Activated CD4-positive, alpha-beta T cell treated with anti-CD3 and anti-CD28 coated beads, Interleukin-2, amount 10 ng/mL, durations not matched to agents 24 days and 14 days (primary cell): ENCODE measurements at regions not wholly inside any gene's neighbourhood (a gene's known extent, or its start where the extent isn't known, plus 50 kb on each side); places are given as distances from the start of the nearest gene placed in this dataset.

ENCODE experiments used
- DNase-seq: peaks from one replicate; pipeline ENCODE4 v3.0.0; 2022
- H3K27ac Mint-ChIP-seq: one replicate; pipeline ENCODE4 v1.8.0; 2022; ENCODE audit warnings: mild to moderate bottlenecking, mixed read lengths
- H3K27me3 Mint-ChIP-seq: one replicate; pipeline ENCODE4 v1.8.0; 2022; ENCODE audit warnings: mixed read lengths
- H3K36me3 Mint-ChIP-seq: one replicate; pipeline ENCODE4 v1.8.0; 2022; ENCODE audit warnings: low read depth, mild to moderate bottlenecking, mixed read lengths
- H3K4me1 Mint-ChIP-seq: one replicate; pipeline ENCODE4 v1.8.0; 2021; ENCODE audit warnings: mixed read lengths
- H3K4me3 Mint-ChIP-seq: one replicate; pipeline ENCODE4 v1.8.0; 2022; ENCODE audit warnings: mild to moderate bottlenecking, moderate library complexity, mixed read lengths
- H3K9me3 Mint-ChIP-seq: one replicate; pipeline ENCODE4 v1.8.0; 2021; ENCODE audit warnings: mixed read lengths
- intact Hi-C: fragments of 100-400 bp; cut with micrococcal nuclease; formaldehyde crosslinking; loops from one replicate; pipeline ENCODE4 v1.15.1; 2023

- H3K4me1 Mint-ChIP-seq, result no peaks in the 10 kb centered on the region
- H3K9me3 Mint-ChIP-seq, result no peaks in the 10 kb centered on the region
- H3K27me3 Mint-ChIP-seq, result no peaks in the 10 kb centered on the region
- no peaks in the 10 kb centered on the region for H3K36me3 Mint-ChIP-seq
- DNase-seq, result no peak
- no peak overlapping the region for H3K27ac Mint-ChIP-seq
- no peak overlapping the region for H3K4me3 Mint-ChIP-seq
- intact Hi-C loops, result no loop called here
Measured at GRCh38 chr1:191852907-191853306, 305.4 kb upstream of the RGS18 start.

- DNase-seq, result no peak
- Mint-ChIP-seq H3K27me3 (no peaks in the 10 kb centered on the region), H3K4me3 (no peak overlapping the region), H3K4me1 (no peaks in the 10 kb centered on the region), H3K36me3 (no peaks in the 10 kb centered on the region), H3K27ac (no peak overlapping the region), H3K9me3 (no peaks in the 10 kb centered on the region)
- intact Hi-C loops, result no loop called here
Measured at GRCh38 chr1:191857600-191857999, 300.7 kb upstream of the RGS18 start.

GRCh38 chr1:191865479-191865878 is 292.8 kb upstream of the RGS18 start:
- Mint-ChIP-seq H3K4me1 (no peaks in the 10 kb centered on the region), H3K4me3 (no peak overlapping the region)
- intact Hi-C loops, result no loop called here

GRCh38 chr1:191866155-191866554 is 292.1 kb upstream of the RGS18 start:
- no peaks in the 10 kb centered on the region for H3K36me3 Mint-ChIP-seq
- intact Hi-C loops, result no loop called here
- H3K27me3 Mint-ChIP-seq, result no peaks in the 10 kb centered on the region

More at GRCh38 chr1:191865479-191865878, 292.8 kb upstream of the RGS18 start:
- Mint-ChIP-seq H3K27ac (no peak overlapping the region), H3K36me3 (no peaks in the 10 kb centered on the region), H3K27me3 (no peaks in the 10 kb centered on the region), H3K9me3 (no peaks in the 10 kb centered on the region)
- DNase-seq, result no peak

GRCh38 chr1:191869790-191870312 is 288.4 kb upstream of the RGS18 start:
- intact Hi-C loops, result no loop called here
- H3K4me3 Mint-ChIP-seq, result no peak overlapping the region
- no peaks in the 10 kb centered on the region for H3K4me1 Mint-ChIP-seq
- DNase-seq, result no peak
- H3K27me3 Mint-ChIP-seq, result no peaks in the 10 kb centered on the region
- no peaks in the 10 kb centered on the region for H3K9me3 Mint-ChIP-seq
- H3K27ac Mint-ChIP-seq, result no peak overlapping the region
- H3K36me3 Mint-ChIP-seq, result no peaks in the 10 kb centered on the region

More at GRCh38 chr1:191866155-191866554, 292.1 kb upstream of the RGS18 start:
- no peak for DNase-seq
- Mint-ChIP-seq H3K4me3 (no peak overlapping the region), H3K4me1 (no peaks in the 10 kb centered on the region), H3K27ac (no peak overlapping the region), H3K9me3 (no peaks in the 10 kb centered on the region)

GRCh38 chr1:191870490-191870889 is 287.8 kb upstream of the RGS18 start:
- intact Hi-C loops, result no loop called here

GRCh38 chr1:191875994-191876393 is 282.3 kb upstream of the RGS18 start:
- no peak for DNase-seq
- H3K4me3 Mint-ChIP-seq, result no peak overlapping the region
- H3K27ac Mint-ChIP-seq, result no peak overlapping the region
- intact Hi-C loops, result no loop called here
- no peaks in the 10 kb centered on the region for H3K36me3 Mint-ChIP-seq
- H3K9me3 Mint-ChIP-seq, result no peaks in the 10 kb centered on the region
- no peaks in the 10 kb centered on the region for H3K27me3 Mint-ChIP-seq
- no peaks in the 10 kb centered on the region for H3K4me1 Mint-ChIP-seq

More at GRCh38 chr1:191870490-191870889, 287.8 kb upstream of the RGS18 start:
- Mint-ChIP-seq H3K4me1 (no peaks in the 10 kb centered on the region), H3K36me3 (no peaks in the 10 kb centered on the region), H3K4me3 (no peak overlapping the region), H3K27ac (no peak overlapping the region), H3K9me3 (no peaks in the 10 kb centered on the region), H3K27me3 (no peaks in the 10 kb centered on the region)
- DNase-seq, result no peak

- no peaks in the 10 kb centered on the region for H3K4me1 Mint-ChIP-seq
- no peaks in the 10 kb centered on the region for H3K9me3 Mint-ChIP-seq
- no peak overlapping the region for H3K4me3 Mint-ChIP-seq
- H3K36me3 Mint-ChIP-seq, result no peaks in the 10 kb centered on the region
- no peaks in the 10 kb centered on the region for H3K27me3 Mint-ChIP-seq
- intact Hi-C loops, result no loop called here
- H3K27ac Mint-ChIP-seq, result no peak overlapping the region
- no peak for DNase-seq
Measured at GRCh38 chr1:191876631-191877030, 281.6 kb upstream of the RGS18 start.

- H3K36me3 Mint-ChIP-seq, result no peaks in the 10 kb centered on the region
- H3K27me3 Mint-ChIP-seq, result no peaks in the 10 kb centered on the region
- no peak overlapping the region for H3K4me3 Mint-ChIP-seq
- intact Hi-C loops, result no loop called here
- DNase-seq, result no peak
- no peak overlapping the region for H3K27ac Mint-ChIP-seq
- no peaks in the 10 kb centered on the region for H3K9me3 Mint-ChIP-seq
- H3K4me1 Mint-ChIP-seq, result no peaks in the 10 kb centered on the region
Measured at GRCh38 chr1:191882870-191883269, 275.4 kb upstream of the RGS18 start.

- H3K4me1 Mint-ChIP-seq, result no peaks in the 10 kb centered on the region
- H3K27ac Mint-ChIP-seq, result no peak overlapping the region
- intact Hi-C loops, result no loop called here
- no peak overlapping the region for H3K4me3 Mint-ChIP-seq
- H3K27me3 Mint-ChIP-seq, result no peaks in the 10 kb centered on the region
- H3K36me3 Mint-ChIP-seq, result no peaks in the 10 kb centered on the region
- H3K9me3 Mint-ChIP-seq, result no peaks in the 10 kb centered on the region
- DNase-seq, result no peak
Measured at GRCh38 chr1:191886977-191887376, 271.3 kb upstream of the RGS18 start.

- Mint-ChIP-seq H3K27ac (no peak overlapping the region), H3K4me1 (no peaks in the 10 kb centered on the region), H3K4me3 (no peak overlapping the region), H3K27me3 (no peaks in the 10 kb centered on the region), H3K36me3 (no peaks in the 10 kb centered on the region), H3K9me3 (no peaks in the 10 kb centered on the region)
- intact Hi-C loops, result no loop called here
- no peak for DNase-seq
Measured at GRCh38 chr1:191888996-191889622, 269.2 kb upstream of the RGS18 start.

- Mint-ChIP-seq H3K36me3 (no peaks in the 10 kb centered on the region), H3K4me3 (no peak overlapping the region), H3K4me1 (no peaks in the 10 kb centered on the region), H3K27ac (no peak overlapping the region), H3K27me3 (no peaks in the 10 kb centered on the region), H3K9me3 (no peaks in the 10 kb centered on the region)
- DNase-seq, result no peak
- intact Hi-C loops, result no loop called here
Measured at GRCh38 chr1:191889623-191890003, 268.6 kb upstream of the RGS18 start.

GRCh38 chr1:191890433-191891088 is 267.7 kb upstream of the RGS18 start:
- Mint-ChIP-seq H3K27me3 (no peaks in the 10 kb centered on the region), H3K36me3 (no peaks in the 10 kb centered on the region), H3K27ac (no peak overlapping the region), H3K4me3 (no peak overlapping the region), H3K9me3 (no peaks in the 10 kb centered on the region), H3K4me1 (no peaks in the 10 kb centered on the region)
- DNase-seq, result no peak
- intact Hi-C loops, result no loop called here

GRCh38 chr1:191892716-191893115 is 265.5 kb upstream of the RGS18 start:
- Mint-ChIP-seq H3K4me1 (no peaks in the 10 kb centered on the region), H3K9me3 (no peaks in the 10 kb centered on the region), H3K36me3 (no peaks in the 10 kb centered on the region), H3K27ac (no peak overlapping the region), H3K27me3 (no peaks in the 10 kb centered on the region), H3K4me3 (no peak overlapping the region)
- DNase-seq, result no peak
- intact Hi-C loops, result no loop called here

- intact Hi-C loops, result no loop called here
- H3K4me1 Mint-ChIP-seq, result no peaks in the 10 kb centered on the region
- no peak for DNase-seq
- H3K9me3 Mint-ChIP-seq, result no peaks in the 10 kb centered on the region
- H3K4me3 Mint-ChIP-seq, result no peak overlapping the region
- H3K36me3 Mint-ChIP-seq, result no peaks in the 10 kb centered on the region
- H3K27me3 Mint-ChIP-seq, result no peaks in the 10 kb centered on the region
- no peak overlapping the region for H3K27ac Mint-ChIP-seq
Measured at GRCh38 chr1:191895049-191895448, 263.2 kb upstream of the RGS18 start.
